ENCODE measurements at regions not wholly inside any gene's neighbourhood (a gene's known extent, or its start where the extent isn't known, plus 50 kb on each side); places are given as distances from the start of the nearest gene placed in this dataset.

DNA sequence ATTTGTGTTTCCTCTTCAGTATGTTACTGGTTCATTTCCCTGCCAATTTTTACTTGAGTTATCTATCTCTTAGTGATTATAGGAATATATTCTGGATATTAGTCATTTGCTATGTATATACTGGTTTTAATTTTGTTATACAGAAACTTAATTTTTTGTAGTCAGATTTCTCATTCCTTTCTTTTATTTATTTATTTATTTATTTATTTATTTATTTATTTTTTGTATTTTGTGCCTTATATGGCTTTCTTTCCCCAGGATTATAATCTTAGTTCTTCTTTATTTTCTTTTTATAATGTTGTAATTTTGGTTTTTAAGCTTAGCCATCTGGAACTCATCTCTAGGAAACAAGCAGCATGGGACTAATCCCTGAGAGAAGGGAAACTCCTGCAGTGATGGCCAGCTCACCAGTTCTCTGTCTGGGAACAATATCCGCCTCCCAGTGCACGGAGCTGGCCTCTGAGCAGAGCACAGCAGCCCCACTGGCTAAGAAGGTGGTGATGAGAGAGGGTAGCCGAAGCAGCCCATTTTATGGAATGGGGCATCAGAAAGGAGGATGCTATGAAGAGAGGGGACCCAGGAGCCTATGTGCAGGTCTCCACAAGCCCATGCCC lies 54.5 kb upstream of the ADORA2B start:
- TF ChIP-seq POLR2A (IDR thresholded peaks at IDR 0.05), result no peak
- no peak for TF ChIP-seq POLR2AphosphoS5 (IDR thresholded peaks at IDR 0.05; ENCODE audit: insufficient read depth in 1 of 2, low read depth in 1 of 2)
- no peak for TF ChIP-seq CTCF (IDR thresholded peaks at IDR 0.05)
- peak in 1 of 2 donors; percentile 28 for DNase-seq (ENCODE audit: extremely low spot score in 2 of 2)
- H3K36me3 ChIP-seq, result no peaks in the 10 kb centered on the region
- no peaks in the 10 kb centered on the region for H3K4me1 ChIP-seq
- H3K4me3 ChIP-seq, result no peak overlapping the region
- intact Hi-C loops (cut with DNase I), result no loop called here
- H3K27me3 ChIP-seq, result no peaks in the 10 kb centered on the region
- H3K9me3 ChIP-seq, result no peaks in the 10 kb centered on the region
- H3K27ac ChIP-seq, result no peak overlapping the region

DNA sequence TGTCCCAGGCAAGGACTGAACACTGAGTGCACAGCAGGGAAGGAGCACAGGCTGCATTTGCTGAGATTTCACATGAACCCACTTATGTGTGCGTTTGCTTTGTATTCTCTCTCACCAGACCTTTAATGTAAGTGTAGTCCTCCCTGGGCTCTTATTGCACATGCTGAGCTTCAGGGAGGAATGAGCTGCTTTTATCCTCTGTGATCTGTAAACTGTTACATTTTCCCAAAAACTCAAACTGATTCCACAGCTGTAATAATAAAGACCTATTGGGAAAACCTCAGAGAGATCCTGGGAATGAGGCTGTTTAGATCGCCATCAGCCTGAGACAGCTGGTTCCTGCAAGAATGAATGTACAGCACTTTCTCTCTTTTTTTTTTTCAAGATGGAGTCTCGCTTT lies 53.6 kb upstream of the ADORA2B start:
- TF ChIP-seq POLR2AphosphoS5 (IDR thresholded peaks at IDR 0.05; ENCODE audit: insufficient read depth in 1 of 2, low read depth in 1 of 2), result no peak
- TF ChIP-seq CTCF (IDR thresholded peaks at IDR 0.05), result no peak
- no peak for DNase-seq (ENCODE audit: extremely low spot score in 2 of 2)
- no peaks in the 10 kb centered on the region for H3K4me1 ChIP-seq
- no peaks in the 10 kb centered on the region for H3K9me3 ChIP-seq
- no peaks in the 10 kb centered on the region for H3K27me3 ChIP-seq
- H3K36me3 ChIP-seq, result no peaks in the 10 kb centered on the region
- intact Hi-C loops (cut with DNase I), result no loop called here
- no peak overlapping the region for H3K4me3 ChIP-seq
- H3K27ac ChIP-seq, result no peak overlapping the region

DNA sequence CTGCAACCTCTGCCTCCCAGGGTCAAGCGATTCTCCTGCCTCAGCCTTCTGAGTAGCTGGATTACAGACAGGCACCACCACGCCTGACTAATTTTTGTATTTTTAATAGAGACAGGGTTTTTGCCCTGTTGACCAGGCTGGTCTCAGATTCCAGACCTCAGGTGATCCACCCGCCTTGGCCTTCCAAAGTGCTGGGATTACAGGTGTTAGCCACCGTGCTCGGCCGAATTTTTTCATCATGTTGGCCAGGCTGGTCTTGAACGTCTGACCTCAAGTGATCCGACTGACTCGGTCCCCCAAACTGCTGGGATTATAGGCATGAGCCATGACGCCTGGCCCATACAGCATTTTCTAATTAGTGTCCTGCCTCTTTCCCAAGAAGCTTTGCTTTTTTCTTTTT lies 52.7 kb upstream of the ADORA2B start:
- TF ChIP-seq CTCF (IDR thresholded peaks at IDR 0.05) (no peak), POLR2A (IDR thresholded peaks at IDR 0.05) (no peak), POLR2AphosphoS5 (IDR thresholded peaks at IDR 0.05; ENCODE audit: insufficient read depth in 1 of 2, low read depth in 1 of 2) (no peak)
- Histone ChIP-seq H3K36me3 (no peaks in the 10 kb centered on the region), H3K4me3 (no peak overlapping the region), H3K4me1 (no peaks in the 10 kb centered on the region), H3K27me3 (no peaks in the 10 kb centered on the region), H3K9me3 (no peaks in the 10 kb centered on the region), H3K27ac (no peak overlapping the region)
- intact Hi-C loops (cut with DNase I), result no loop called here
- peak in 1 of 2 donors; percentile 55 for DNase-seq (ENCODE audit: extremely low spot score in 2 of 2)

DNA sequence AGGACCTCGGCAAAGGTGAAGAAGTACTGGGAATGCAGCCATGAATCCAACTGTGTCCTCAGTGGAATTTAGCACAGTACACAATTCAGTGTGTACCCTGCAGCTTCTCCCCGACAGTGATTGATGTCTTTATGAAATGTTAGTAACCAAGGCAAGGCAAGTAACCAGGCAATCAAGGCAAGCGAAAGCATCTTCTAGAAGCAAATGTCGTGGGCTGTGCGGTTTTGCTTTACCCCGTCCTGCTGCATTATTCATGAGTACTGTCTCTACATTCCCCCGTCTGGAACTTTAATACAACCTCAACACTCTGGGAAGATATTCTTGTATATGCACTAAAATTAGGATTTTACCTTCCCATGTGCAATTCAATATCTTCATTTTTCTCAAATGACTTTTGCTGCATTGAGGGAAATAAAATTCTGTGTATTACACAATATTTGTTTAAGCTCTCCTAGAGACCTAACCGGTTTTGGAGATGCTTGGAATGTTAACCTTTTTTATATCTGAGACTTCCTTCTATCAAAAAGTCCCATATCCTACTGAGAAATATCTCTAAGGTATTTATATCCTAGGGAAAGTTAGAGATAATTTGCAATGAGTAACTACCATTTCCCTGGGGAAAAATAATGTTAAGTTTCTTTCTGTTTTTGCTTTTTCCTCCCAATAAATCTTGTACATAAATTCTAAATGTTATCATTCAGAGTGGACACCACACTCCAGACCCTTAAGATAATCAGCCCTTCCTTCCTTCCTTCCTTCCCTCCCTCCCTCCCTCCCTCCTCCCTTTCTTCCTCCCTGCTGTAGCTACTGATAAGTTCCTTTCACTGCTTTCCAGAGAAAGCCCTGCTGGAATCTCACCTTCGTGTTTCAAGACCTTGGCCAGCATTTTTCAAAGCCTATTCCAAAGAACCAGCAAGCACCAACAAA lies 51.9 kb upstream of the ADORA2B start:
- Histone ChIP-seq H3K27me3 (no peaks in the 10 kb centered on the region), H3K27ac (no peak overlapping the region), H3K36me3 (no peaks in the 10 kb centered on the region), H3K4me1 (no peaks in the 10 kb centered on the region), H3K9me3 (no peaks in the 10 kb centered on the region), H3K4me3 (no peak overlapping the region)
- no peak for TF ChIP-seq POLR2A (IDR thresholded peaks at IDR 0.05)
- TF ChIP-seq CTCF (IDR thresholded peaks at IDR 0.05), result no peak
- no peak for TF ChIP-seq POLR2AphosphoS5 (IDR thresholded peaks at IDR 0.05; ENCODE audit: insufficient read depth in 1 of 2, low read depth in 1 of 2)
- no peak for DNase-seq (ENCODE audit: extremely low spot score in 2 of 2)
- intact Hi-C loops (cut with DNase I), result no loop called here

DNA sequence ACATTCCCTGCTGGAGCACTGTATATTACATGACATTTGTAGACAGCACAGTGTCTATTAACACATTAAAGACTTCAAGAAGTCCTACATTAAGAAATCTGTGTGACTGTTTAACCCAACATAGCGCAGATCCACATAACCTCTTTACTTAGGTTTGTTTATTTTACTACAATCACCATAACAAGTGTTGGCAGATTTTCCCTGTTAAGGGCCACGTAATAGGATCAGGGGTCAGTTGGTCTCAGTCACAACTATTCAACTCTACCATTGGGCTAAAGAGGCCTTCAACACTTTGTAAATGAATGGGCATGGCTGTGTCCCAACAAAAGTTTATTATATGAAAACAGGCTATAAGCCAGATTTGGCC lies 51.3 kb upstream of the ADORA2B start:
- intact Hi-C loops (cut with DNase I), result no loop called here
- no peaks in the 10 kb centered on the region for H3K36me3 ChIP-seq
- H3K27me3 ChIP-seq, result no peaks in the 10 kb centered on the region
- no peaks in the 10 kb centered on the region for H3K9me3 ChIP-seq
- no peaks in the 10 kb centered on the region for H3K4me1 ChIP-seq
- H3K4me3 ChIP-seq, result no peak overlapping the region
- TF ChIP-seq POLR2AphosphoS5 (IDR thresholded peaks at IDR 0.05; ENCODE audit: insufficient read depth in 1 of 2, low read depth in 1 of 2), result no peak
- TF ChIP-seq CTCF (IDR thresholded peaks at IDR 0.05), result no peak
- TF ChIP-seq POLR2A (IDR thresholded peaks at IDR 0.05), result no peak
- no peak overlapping the region for H3K27ac ChIP-seq
- no peak for DNase-seq (ENCODE audit: extremely low spot score in 2 of 2)

All from vagina (tissue), 2 donors.